ENCODE measurements at regions not wholly inside any gene's neighbourhood (a gene's known extent, or its start where the extent isn't known, plus 50 kb on each side); places are given as distances from the start of the nearest gene placed in this dataset.

GRCh38 chr7:81181066-81181465, 262.2 kb upstream of the SEMA3C start:
- H3K4me3 ChIP-seq (replicated peaks in 1 of 3; ENCODE audit: insufficient read depth in 1 of 3, low read depth in 1 of 3, low read length in 3 of 3), result no peak overlapping the region
- FAIRE-seq (no peak), DNase-seq (ENCODE audit: low read depth, low spot score) (no peak)
- no peaks in the 10 kb centered on the region for H4K20me1 ChIP-seq (replicated peaks; ENCODE audit: control insufficient read depth, extremely low read depth, insufficient read depth, low read length)
- no TSS peak for BruUV-seq (replicated peaks)
- no peak overlapping the region for H2AFZ ChIP-seq (ENCODE audit: low read depth, low read length)
- H3K27me3 ChIP-seq (ENCODE audit: control insufficient read depth in 2 of 2, insufficient read depth in 2 of 2, low read length in 2 of 2), result no peaks in the 10 kb centered on the region
- CTCF ChIA-PET, result interaction anchor here (1.2 to 1.5 kb wide), 2 partner anchors 12 to 30 kb away, joined by 3 to 5 read pairs; no protein-coding TSS in a partner anchor
- no peaks in the 10 kb centered on the region for H3K79me2 ChIP-seq (ENCODE audit: control insufficient read depth, insufficient read depth, low read length)
- no peaks in the 10 kb centered on the region for H3K4me1 ChIP-seq (ENCODE audit: control insufficient read depth, extremely low read depth, insufficient read depth, low read length)
- POLR2A ChIA-PET, result no interaction called here
- no peaks in the 10 kb centered on the region for H3K36me3 ChIP-seq (ENCODE audit: control insufficient read depth in 2 of 2, extremely low read depth in 1 of 2, insufficient read depth in 2 of 2, low read length in 2 of 2)
- no peak overlapping the region for H3K27ac ChIP-seq (ENCODE audit: insufficient read depth, low read depth, low read length)
- H3K4me2 ChIP-seq (ENCODE audit: insufficient read depth, low read length), result no peak overlapping the region
- TF ChIP-seq CTCF (IDR thresholded peaks at IDR 0.05; ENCODE audit: extremely low read depth in 1 of 2, insufficient read depth in 1 of 2, low read depth in 1 of 2, low read length in 2 of 2) (no peak), GATA2 (IDR thresholded peaks at IDR 0.05; ENCODE audit: insufficient read depth, insufficient read length, low read depth, low read length) (no peak), EZH2 (IDR thresholded peaks at IDR 0.05; ENCODE audit: borderline replicate concordance, low read depth, low read length, severe bottlenecking) (no peak), FOS (IDR thresholded peaks at IDR 0.05; ENCODE audit: borderline replicate concordance, insufficient read depth, low read length) (no peak), JUN (IDR thresholded peaks at IDR 0.05; ENCODE audit: borderline replicate concordance, insufficient read depth, insufficient read length, low read depth) (no peak), MAX (IDR thresholded peaks at IDR 0.05; ENCODE audit: insufficient read depth, insufficient read length) (no peak), POLR2A (IDR thresholded peaks at IDR 0.05; ENCODE audit: low read depth, low read length) (no peak), MYC (IDR thresholded peaks at IDR 0.05; ENCODE audit: low read depth, low read length) (no peak), POLR2AphosphoS5 (IDR thresholded peaks at IDR 0.05; ENCODE audit: insufficient read depth, low read depth, low read length) (no peak)
- H3K9me1 ChIP-seq (replicated peaks; ENCODE audit: control insufficient read depth, extremely low read depth, insufficient read depth, low read length), result no peaks in the 10 kb centered on the region
- dilution Hi-C loops (cut with MboI; ENCODE audit: extremely low pct_ligation_motif_present, low sequenced_read_pairs) (no loop called here), intact Hi-C loops (cut with micrococcal nuclease) (no loop called here)
- no peaks in the 10 kb centered on the region for H3K9me3 ChIP-seq (replicated peaks; ENCODE audit: control insufficient read depth, insufficient read depth, low read length)
- no peak overlapping the region for H3K9ac ChIP-seq (replicated peaks; ENCODE audit: extremely low read depth, insufficient read depth, low read length)
